H1 (cell line): ENCODE measurements at regions not wholly inside any gene's neighbourhood (a gene's known extent, or its start where the extent isn't known, plus 50 kb on each side); places are given as distances from the start of the nearest gene placed in this dataset.

Experiments
- CTCF ChIA-PET: fragments of 300-600 bp; sonication (Branson Sonifier 250); formaldehyde crosslinking; loops from one replicate; lab custom pipeline; 2021; ENCODE audit not compliant: partially characterized antibody; lab: Charles Lee
- POLR2A ChIA-PET: fragments of 300-600 bp; sonication (Branson Sonifier 250); formaldehyde crosslinking; loops from one replicate; lab custom pipeline; 2021; ENCODE audit warnings: inconsistent platforms; ENCODE audit not compliant: partially characterized antibody; lab: Charles Lee
- DNase-seq, 2 experiments: peaks; one replicate each; pipeline versions ENCODE4 v3.0.0 to v3.0.0-alpha.2; 2010 to 2022; ENCODE audit warnings: low spot score in 2 of 2, low read depth in 1 of 2, mixed read lengths in 1 of 2
- FAIRE-seq: peaks from 2 replicates; lab custom pipeline; 2011; peaks lifted over from hg19 to GRCh38; lab: Jason Lieb, UNC
- H2AFZ ChIP-seq: 2 replicates; pipeline ENCODE4 v1.8.1; 2012; ENCODE audit warnings: low read length, inconsistent platforms
- H2AK5ac ChIP-seq: 2 replicates; pipeline ENCODE4 v1.6.1; 2013; ENCODE audit warnings: low read depth, low read length
- H2BK120ac ChIP-seq: replicated peaks from 2 replicates; pipeline ENCODE3; 2013; ENCODE audit warnings: low read depth, low read length, inconsistent platforms
- H2BK12ac ChIP-seq: 2 replicates; pipeline ENCODE4 v1.6.1; 2013; ENCODE audit warnings: low read depth, low read length
- H2BK15ac ChIP-seq: 2 replicates; pipeline ENCODE4 v1.6.1; 2013; ENCODE audit warnings: low read length
- H2BK20ac ChIP-seq: 2 replicates; pipeline ENCODE4 v1.6.1; 2013; ENCODE audit warnings: low read length
- H2BK5ac ChIP-seq: 2 replicates; pipeline ENCODE4 v1.6.1; 2013; ENCODE audit warnings: low read depth, low read length
- H3K14ac ChIP-seq: 2 replicates; pipeline ENCODE4 v1.6.1; 2013; ENCODE audit warnings: inconsistent platforms; ENCODE audit not compliant: insufficient read length
- H3K18ac ChIP-seq: 2 replicates; pipeline ENCODE4 v1.6.1; 2013; ENCODE audit warnings: low read length; ENCODE audit errors: extremely low read depth
- H3K23ac ChIP-seq: 2 replicates; pipeline ENCODE4 v1.6.1; 2013; ENCODE audit warnings: inconsistent platforms; ENCODE audit not compliant: insufficient read length
- H3K23me2 ChIP-seq: 2 replicates; pipeline ENCODE4 v1.6.1; 2013; ENCODE audit warnings: low read depth, low read length
- H3K27ac ChIP-seq: 2 replicates; pipeline ENCODE4 v1.6.1; 2011; ENCODE audit warnings: low read depth, low read length, inconsistent platforms
- H3K27me3 ChIP-seq, 4 experiments: replicated peaks in 1 of 4; 1 replicate in 1 of 4; 2 replicates in 3 of 4; pipeline versions ENCODE4 v1.6.1 to v1.8.1; 2011 to 2013; ENCODE audit warnings: low read length in 3 of 4, mild to moderate bottlenecking in 3 of 4, inconsistent platforms in 2 of 4, mixed read lengths in 2 of 4, moderate library complexity in 1 of 4; ENCODE audit not compliant: control insufficient read depth in 3 of 4, insufficient read depth in 3 of 4; ENCODE audit errors: extremely low read depth in 1 of 4
- H3K36me3 ChIP-seq, 4 experiments: 2 replicates each; pipeline versions ENCODE4 v1.6.1 to v1.8.1; 2011 to 2013; ENCODE audit warnings: mild to moderate bottlenecking in 4 of 4, low read length in 3 of 4, moderate library complexity in 2 of 4, control low read depth in 1 of 4, inconsistent platforms in 1 of 4; ENCODE audit not compliant: insufficient read depth in 4 of 4, control insufficient read depth in 2 of 4
- H3K4ac ChIP-seq: replicated peaks from 2 replicates; pipeline ENCODE3; 2013; ENCODE audit warnings: low read length, low read depth, mixed read lengths, inconsistent platforms; ENCODE audit not compliant: insufficient read length
- H3K4me1 ChIP-seq, 4 experiments: replicated peaks in 1 of 4; 1 replicate in 1 of 4; 2 replicates in 3 of 4; pipeline versions ENCODE4 v1.6.1 to v1.8.1; 2011 to 2013; ENCODE audit warnings: low read length in 3 of 4, inconsistent platforms in 2 of 4, mixed read lengths in 1 of 4; ENCODE audit not compliant: insufficient read depth in 4 of 4, control insufficient read depth in 3 of 4
- H3K4me2 ChIP-seq, 2 experiments: 2 replicates each; pipeline versions ENCODE4 v1.6.1 to v1.8.1; 2011 to 2013; ENCODE audit warnings: low read depth in 2 of 2, low read length in 2 of 2, control low read depth in 1 of 2, inconsistent platforms in 1 of 2, mild to moderate bottlenecking in 1 of 2; ENCODE audit not compliant: insufficient read depth in 1 of 2
- H3K4me3 ChIP-seq, 4 experiments: fragments of 200-600, 300-600 bp in 1 of 4; sonication (generic), shearing (Covaris generic), sonication (Bioruptor Twin) in 1 of 4; 2 replicates each; pipeline versions ENCODE4 v1.5.1 to v1.8.1; 2011 to 2016; ENCODE audit warnings: low read length in 4 of 4, low read depth in 3 of 4, control low read depth in 2 of 4, inconsistent platforms in 2 of 4, mild to moderate bottlenecking in 2 of 4, mixed read lengths in 1 of 4, moderate library complexity in 1 of 4; ENCODE audit not compliant: insufficient read depth in 2 of 4; ENCODE audit errors: extremely low read depth in 1 of 4
- H3K56ac ChIP-seq: replicated peaks from 2 replicates; pipeline ENCODE3; 2013; ENCODE audit warnings: low read depth, mild to moderate bottlenecking, mixed read lengths, low read length, inconsistent platforms; ENCODE audit not compliant: insufficient read length
- H3K79me1 ChIP-seq: 2 replicates; pipeline ENCODE4 v1.6.1; 2013; ENCODE audit warnings: low read depth, low read length, control low read depth
- H3K79me2 ChIP-seq, 2 experiments: 2 replicates each; pipeline versions ENCODE4 v1.6.1 to v1.8.1; 2012 to 2013; ENCODE audit warnings: low read length in 2 of 2, mild to moderate bottlenecking in 2 of 2, inconsistent platforms in 1 of 2; ENCODE audit not compliant: insufficient read depth in 2 of 2, control insufficient read depth in 1 of 2
- H3K9ac ChIP-seq, 4 experiments: replicated peaks in 1 of 4; 1 replicate in 1 of 4; 2 replicates in 3 of 4; pipeline versions ENCODE4 v1.6.1 to v1.8.1; 2011 to 2013; ENCODE audit warnings: low read depth in 3 of 4, low read length in 3 of 4, control low read depth in 2 of 4, mild to moderate bottlenecking in 2 of 4, moderate library complexity in 2 of 4, inconsistent platforms in 1 of 4; ENCODE audit errors: extremely low read depth in 1 of 4
- H3K9me3 ChIP-seq, 2 experiments: 2 replicates each; pipeline versions ENCODE4 v1.6.1 to v1.8.1; 2012 to 2013; ENCODE audit warnings: mild to moderate bottlenecking in 2 of 2, moderate library complexity in 2 of 2, control low read depth in 1 of 2, inconsistent platforms in 1 of 2, low read depth in 1 of 2, low read length in 1 of 2, mixed read lengths in 1 of 2; ENCODE audit not compliant: insufficient read depth in 2 of 2
- H4K20me1 ChIP-seq, 2 experiments: replicated peaks in 1 of 2; 2 replicates each; pipeline versions ENCODE3 to v1.8.1; 2011 to 2013; ENCODE audit warnings: inconsistent platforms in 2 of 2, low read length in 2 of 2, mild to moderate bottlenecking in 1 of 2; ENCODE audit not compliant: insufficient read depth in 2 of 2, control insufficient read depth in 1 of 2
- H4K5ac ChIP-seq: 2 replicates; pipeline ENCODE4 v1.6.1; 2013; ENCODE audit warnings: low read length, low read depth, mixed read lengths, inconsistent platforms; ENCODE audit not compliant: insufficient read length
- H4K8ac ChIP-seq: 2 replicates; pipeline ENCODE4 v1.8.0; 2013; ENCODE audit warnings: mild to moderate bottlenecking, moderate library complexity, low read length, inconsistent platforms; ENCODE audit not compliant: insufficient read depth; ENCODE audit errors: extremely low read depth
- H4K91ac ChIP-seq: replicated peaks from 2 replicates; pipeline ENCODE3; 2013; ENCODE audit warnings: low read length, mixed read lengths, inconsistent platforms; ENCODE audit not compliant: insufficient read length
- CBX8 ChIP-seq: fragments of 300-800, 300-1000 bp; sonication (generic); IDR thresholded peaks from 2 replicates; pipeline ENCODE4 v1.7.1; 2016; ENCODE audit warnings: low read depth, low read length, borderline replicate concordance
- FOSL1 ChIP-seq: IDR thresholded peaks from 2 replicates; pipeline ENCODE4 v1.6.1; 2011; ENCODE audit warnings: mild to moderate bottlenecking, low read depth, low read length, moderate library complexity; ENCODE audit not compliant: insufficient read depth
- KDM4A ChIP-seq: IDR thresholded peaks from one replicate; pipeline ENCODE4 v1.7.1; 2012; ENCODE audit warnings: low read depth, mild to moderate bottlenecking, moderate library complexity, low read length, inconsistent platforms; ENCODE audit not compliant: severe bottlenecking
- WGBS, 2 experiments: shearing (Covaris generic) in 1 of 2; methylation state at CpG; one replicate each; pipeline versions ENCODE4 v1.1.6 to v1.1.7; 2013 to 2015; ENCODE audit warnings: low lambda C conversion rate in 2 of 2, mixed read lengths in 2 of 2, inconsistent platforms in 1 of 2, low coverage in 1 of 2, missing lambda C conversion rate in 1 of 2; ENCODE audit not compliant: insufficient replicate concordance in 2 of 2, insufficient coverage in 1 of 2, insufficient read length in 1 of 2; ENCODE audit errors: extremely low coverage in 1 of 2, missing lambda C conversion rate in 1 of 2; 5-methylcytosine and 5-hydroxymethylcytosine counted together

GRCh38 chr10:65284495-65285041 lies 1641.3 kb upstream of the LRRTM3 start:
- no peak overlapping the region for H3K14ac ChIP-seq
- no peaks in the 10 kb centered on the region for H3K23me2 ChIP-seq
- H3K4ac ChIP-seq = no peak overlapping the region
- 90% methylated on average over 5 of the region's 5 CpGs; no CpG with 5 or more reads in 1 of the 2 experiments for WGBS, 2 experiments
- H2BK12ac ChIP-seq = no peak overlapping the region
- no peak overlapping the region for H3K27ac ChIP-seq
- H3K4me2 ChIP-seq = no peak overlapping the region
- POLR2A ChIA-PET = no interaction called here
- no peak overlapping the region for H4K91ac ChIP-seq
- H3K4me3 ChIP-seq = no peak overlapping the region
- no peak overlapping the region for H3K23ac ChIP-seq
- TF ChIP-seq CBX8 = no peak
- TF ChIP-seq KDM4A = no peak
- no peak for TF ChIP-seq FOSL1
- TF ChIP-seq, all 59 proteins: peak for 0
- Histone ChIP-seq H2BK20ac (no peak overlapping the region), H2AFZ (no peak overlapping the region), H3K56ac (no peak overlapping the region), H4K5ac (no peak overlapping the region), H3K79me2 (no peaks in the 10 kb centered on the region), H2BK15ac (no peak overlapping the region), H2BK120ac (no peak overlapping the region), H3K4me1 (no peaks in the 10 kb centered on the region), H3K36me3 (no peaks in the 10 kb centered on the region; a peak in 1 of 8 replicates), H2AK5ac (no peak overlapping the region), H3K79me1 (no peaks in the 10 kb centered on the region), H4K20me1 (no peaks in the 10 kb centered on the region), H3K27me3 (no peaks in the 10 kb centered on the region), H2BK5ac (no peak overlapping the region), H3K9ac (no peak overlapping the region), H3K9me3 (peaks cover 4 to 8% of the 10 kb centered on the region in 2 experiments; a peak in 2 of 4 replicates), H3K18ac (no peak overlapping the region), H4K8ac (no peak overlapping the region)
- no peak for DNase-seq
- FAIRE-seq = no peak
- CTCF ChIA-PET = interaction anchor here (0.9 kb wide), 1 partner anchor 23 kb away, joined by 4 read pairs; no protein-coding TSS in a partner anchor
